ENCODE measurements at regions not wholly inside any gene's neighbourhood (a gene's known extent, or its start where the extent isn't known, plus 50 kb on each side); places are given as distances from the start of the nearest gene placed in this dataset.

DNA sequence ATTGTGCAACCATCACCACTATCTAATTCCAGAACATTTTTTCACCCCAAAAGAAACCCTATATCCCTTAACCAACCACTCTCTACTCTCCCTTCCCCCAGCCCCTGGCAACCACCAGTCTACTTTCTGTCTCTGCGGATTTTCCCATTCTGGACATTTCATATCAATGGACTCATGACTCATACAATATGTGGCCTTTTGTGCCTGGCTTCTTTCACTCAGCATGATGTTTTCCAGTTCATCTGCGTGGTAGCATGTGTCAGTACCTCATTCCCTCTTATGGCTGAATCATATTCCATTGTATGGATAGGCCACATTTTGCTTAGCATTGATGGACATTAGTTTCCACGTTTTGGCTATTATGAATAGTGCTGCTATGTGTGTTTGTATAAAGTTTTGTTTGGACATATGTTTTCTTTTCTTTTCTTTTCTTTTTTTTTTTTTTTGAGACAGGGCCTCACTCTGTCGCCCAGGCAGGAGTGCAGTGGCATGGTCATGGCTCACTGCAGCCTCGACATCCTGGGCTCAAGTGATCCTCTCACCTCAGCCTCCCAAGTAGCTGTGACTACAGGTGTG lies 335.4 kb downstream of the BCOR start:
- no peak overlapping the region for H3K27ac ChIP-seq
- TF ChIP-seq, protein P1, sequence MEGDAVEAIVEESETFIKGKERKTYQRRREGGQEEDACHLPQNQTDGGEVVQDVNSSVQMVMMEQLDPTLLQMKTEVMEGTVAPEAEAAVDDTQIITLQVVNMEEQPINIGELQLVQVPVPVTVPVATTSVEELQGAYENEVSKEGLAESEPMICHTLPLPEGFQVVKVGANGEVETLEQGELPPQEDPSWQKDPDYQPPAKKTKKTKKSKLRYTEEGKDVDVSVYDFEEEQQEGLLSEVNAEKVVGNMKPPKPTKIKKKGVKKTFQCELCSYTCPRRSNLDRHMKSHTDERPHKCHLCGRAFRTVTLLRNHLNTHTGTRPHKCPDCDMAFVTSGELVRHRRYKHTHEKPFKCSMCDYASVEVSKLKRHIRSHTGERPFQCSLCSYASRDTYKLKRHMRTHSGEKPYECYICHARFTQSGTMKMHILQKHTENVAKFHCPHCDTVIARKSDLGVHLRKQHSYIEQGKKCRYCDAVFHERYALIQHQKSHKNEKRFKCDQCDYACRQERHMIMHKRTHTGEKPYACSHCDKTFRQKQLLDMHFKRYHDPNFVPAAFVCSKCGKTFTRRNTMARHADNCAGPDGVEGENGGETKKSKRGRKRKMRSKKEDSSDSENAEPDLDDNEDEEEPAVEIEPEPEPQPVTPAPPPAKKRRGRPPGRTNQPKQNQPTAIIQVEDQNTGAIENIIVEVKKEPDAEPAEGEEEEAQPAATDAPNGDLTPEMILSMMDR (conservative IDR thresholded peaks at IDR 0.05) = no peak

DNA sequence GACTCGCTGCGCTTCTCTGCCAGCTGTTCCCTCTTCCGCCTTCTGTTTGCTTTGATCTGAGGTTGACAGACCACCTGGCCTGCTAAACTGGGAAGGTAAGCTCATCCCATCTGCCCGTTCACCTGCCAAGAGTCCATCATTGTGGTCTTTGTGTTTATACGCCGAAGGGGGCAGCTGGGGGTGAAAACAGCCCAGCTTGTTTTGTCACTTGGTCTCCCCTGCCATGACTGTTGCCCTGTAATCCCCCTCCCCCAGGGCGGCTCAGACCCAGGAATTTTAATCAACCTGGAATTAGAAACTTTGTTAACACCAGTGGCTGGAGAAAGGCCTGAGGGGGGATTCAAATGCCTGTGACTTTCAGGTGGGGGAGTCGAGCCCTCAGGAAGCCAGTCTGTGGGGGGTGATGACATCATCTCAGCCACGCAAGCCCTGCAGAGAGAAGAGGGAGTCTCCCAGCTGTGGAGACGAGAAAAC lies 333.3 kb downstream of the BCOR start:
- TF ChIP-seq, protein P1 (conservative IDR thresholded peaks at IDR 0.05) = no peak
- no peak overlapping the region for H3K27ac ChIP-seq

DNA sequence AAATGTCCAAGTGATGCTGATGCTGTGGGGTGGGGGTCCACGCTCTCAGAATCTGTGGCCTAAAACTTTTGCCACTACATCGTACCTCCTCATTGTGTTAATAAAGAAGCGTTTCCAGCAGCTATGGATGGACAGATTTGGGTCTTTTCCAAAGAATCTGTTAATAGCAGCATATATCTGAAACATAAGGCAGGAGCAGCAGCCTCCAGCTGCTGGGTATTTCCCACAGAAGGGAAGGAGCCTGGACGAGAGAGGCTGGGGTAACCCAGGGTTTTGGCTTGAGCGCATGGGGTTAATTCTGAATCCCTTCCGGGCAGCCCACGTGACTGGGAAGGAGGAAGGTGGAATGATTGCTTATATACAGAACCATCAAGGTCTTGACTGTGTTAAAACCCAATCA lies 332.4 kb downstream of the BCOR start:
- H3K27ac ChIP-seq = no peak overlapping the region
- TF ChIP-seq, protein P1 (conservative IDR thresholded peaks at IDR 0.05) = no peak

DNA sequence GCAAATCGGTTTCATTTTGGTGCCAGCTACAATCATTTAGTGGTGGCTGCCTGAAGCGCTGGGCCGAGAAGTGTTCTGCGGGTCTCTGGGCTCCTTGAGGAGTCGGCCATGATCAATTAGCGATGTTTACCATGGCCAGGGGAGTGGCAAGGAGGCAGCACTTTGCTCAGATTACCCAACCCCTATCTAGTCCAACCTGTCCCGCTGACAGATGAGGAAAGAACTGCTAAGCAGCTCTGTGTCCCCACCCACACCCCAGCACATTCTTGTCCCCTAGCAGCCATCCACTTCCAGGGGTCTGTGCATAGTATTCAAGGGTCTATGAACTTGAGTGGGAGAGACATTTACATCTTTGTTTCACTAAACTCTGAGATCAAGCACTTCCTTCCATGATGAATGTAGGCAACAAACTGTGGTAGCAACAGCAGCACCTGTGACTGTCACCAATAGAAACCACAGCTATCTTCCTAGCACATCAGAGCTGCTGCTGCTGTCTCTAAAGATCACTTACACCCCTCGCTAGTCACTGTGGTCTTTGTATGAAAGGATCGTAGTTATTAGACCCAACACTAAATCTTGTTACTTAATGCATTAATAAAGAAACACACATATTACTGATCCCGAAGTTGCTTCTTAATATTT lies 331.6 kb downstream of the BCOR start:
- H3K27ac ChIP-seq = no peak overlapping the region
- TF ChIP-seq, protein P1 (conservative IDR thresholded peaks at IDR 0.05) = no peak

DNA sequence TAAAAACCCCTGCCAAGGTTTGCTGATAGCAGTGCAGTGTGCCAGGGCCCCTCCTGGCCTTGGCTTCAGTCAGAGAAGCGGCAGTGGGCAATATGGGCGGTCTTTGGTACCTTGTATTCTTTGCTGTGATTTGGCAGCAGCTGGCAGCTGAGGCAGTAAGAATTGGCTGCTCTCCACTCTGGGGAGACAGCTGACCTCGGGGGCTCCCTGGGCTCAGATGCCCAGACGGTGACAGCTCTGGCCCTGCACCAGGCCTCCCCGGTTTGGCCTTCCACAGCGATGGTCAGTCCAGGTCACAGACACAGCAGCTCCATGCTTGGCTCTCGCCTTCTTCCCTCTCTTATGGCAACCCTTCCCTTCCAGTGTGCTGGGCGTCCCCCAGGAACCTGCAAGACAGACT lies 330.9 kb downstream of the BCOR start:
- TF ChIP-seq, protein P1 (conservative IDR thresholded peaks at IDR 0.05) = no peak
- no peak overlapping the region for H3K27ac ChIP-seq

DNA sequence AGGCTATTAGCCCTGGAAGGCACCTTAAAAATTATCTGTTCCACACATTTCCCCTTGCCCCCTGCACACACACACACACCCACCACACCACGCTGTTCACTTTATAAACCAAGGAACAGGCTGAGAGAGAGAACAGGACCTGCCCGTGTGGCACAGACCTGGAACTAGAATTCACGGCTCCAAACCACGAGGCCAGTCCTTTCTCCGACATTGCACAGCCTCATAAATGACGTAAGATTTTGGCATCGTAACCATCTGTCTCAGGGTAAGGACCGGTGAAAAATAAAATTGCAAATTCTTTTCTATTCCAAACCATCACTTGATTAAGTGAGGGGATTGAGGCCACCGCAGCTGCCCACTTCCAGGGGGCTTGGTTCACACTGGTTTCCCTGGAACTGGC lies 330.3 kb downstream of the BCOR start:
- no peak overlapping the region for H3K27ac ChIP-seq
- TF ChIP-seq, protein P1 (conservative IDR thresholded peaks at IDR 0.05) = no peak

DNA sequence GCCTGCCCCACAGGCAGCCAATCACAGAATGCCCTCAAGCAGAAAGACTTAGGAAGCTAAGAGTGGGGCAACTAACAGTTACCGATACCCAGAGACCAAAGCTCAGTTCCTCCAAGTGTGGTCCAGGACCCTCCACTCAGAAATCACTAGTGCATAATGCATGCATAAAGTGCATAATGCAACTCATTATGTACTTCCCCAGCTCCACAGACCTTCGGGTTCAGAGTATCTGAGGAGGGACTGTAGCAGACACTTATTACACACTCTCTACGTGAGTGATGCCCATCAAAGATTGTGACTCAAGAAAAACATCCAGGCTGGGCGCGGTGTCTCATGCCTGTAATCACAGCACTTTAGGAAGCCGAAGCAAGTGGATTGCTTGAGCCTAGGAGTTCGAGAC lies 328.0 kb downstream of the BCOR start:
- TF ChIP-seq, protein P1 (conservative IDR thresholded peaks at IDR 0.05) = no peak
- no peak overlapping the region for H3K27ac ChIP-seq

Data from VCaP (cell line).